Panc1 (cell line): ENCODE measurements at regions not wholly inside any gene's neighbourhood (a gene's known extent, or its start where the extent isn't known, plus 50 kb on each side); places are given as distances from the start of the nearest gene placed in this dataset.

Experiments
- POLR2AphosphoS5 ChIP-seq: IDR thresholded peaks from 2 replicates; pipeline ENCODE4 v1.6.1; 2012; ENCODE audit warnings: mild to moderate bottlenecking, low read depth, low read length, moderate library complexity
- SIN3A ChIP-seq: IDR thresholded peaks from 2 replicates; pipeline ENCODE4 v1.6.1; 2012; ENCODE audit warnings: low read depth, mild to moderate bottlenecking, low read length, moderate library complexity, borderline replicate concordance; ENCODE audit not compliant: insufficient read depth
- TCF7L2 ChIP-seq: IDR thresholded peaks from 2 replicates; pipeline ENCODE4 v1.6.1; 2011; ENCODE audit warnings: mild to moderate bottlenecking, low read depth, low read length, inconsistent platforms
- TF ChIP-seq, protein P1 (sequence below): fragments of 450-650 bp; IDR thresholded peaks from 2 replicates; pipeline ENCODE4 v1.5.1; 2017; ENCODE audit warnings: mild to moderate bottlenecking
- TF ChIP-seq, protein P2 (sequence below), 2 experiments: IDR thresholded peaks; 2 replicates each; pipeline ENCODE4 v1.6.1; 2011 to 2012; ENCODE audit warnings: low read depth in 2 of 2, control low read depth in 1 of 2, low read length in 1 of 2, mild to moderate bottlenecking in 1 of 2, moderate library complexity in 1 of 2; ENCODE audit not compliant: insufficient read depth in 1 of 2

DNA sequence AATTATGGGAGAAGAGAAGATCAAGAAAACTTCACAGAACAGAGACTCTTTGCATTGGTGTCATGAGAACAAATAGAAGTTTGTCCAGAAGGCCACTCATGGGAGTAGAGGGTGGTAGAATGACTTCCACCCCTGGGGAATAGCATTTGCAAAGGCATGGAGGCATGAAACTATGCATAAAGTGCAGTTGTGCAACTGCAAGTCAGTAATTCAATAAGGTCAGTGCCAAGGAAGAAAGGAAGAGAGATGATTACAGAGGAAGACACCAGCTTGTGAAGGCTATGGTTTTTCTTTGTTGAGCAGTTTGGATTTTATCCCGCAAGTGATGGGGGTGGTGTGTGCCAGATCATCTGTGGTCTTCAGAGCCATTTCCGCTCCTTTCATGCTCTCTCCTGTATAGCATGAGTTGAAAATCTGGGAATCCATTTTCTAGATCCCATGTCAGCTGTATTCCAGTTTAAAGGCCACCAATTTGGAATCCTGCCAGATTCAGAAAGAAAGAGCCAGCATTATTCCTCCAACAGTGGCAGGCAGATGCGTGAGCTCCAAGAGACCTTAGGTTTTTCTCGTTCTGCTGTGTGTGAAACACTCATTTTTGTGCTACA lies 67.6 kb upstream of the GRIN2B start:
- TF ChIP-seq, protein P1, sequence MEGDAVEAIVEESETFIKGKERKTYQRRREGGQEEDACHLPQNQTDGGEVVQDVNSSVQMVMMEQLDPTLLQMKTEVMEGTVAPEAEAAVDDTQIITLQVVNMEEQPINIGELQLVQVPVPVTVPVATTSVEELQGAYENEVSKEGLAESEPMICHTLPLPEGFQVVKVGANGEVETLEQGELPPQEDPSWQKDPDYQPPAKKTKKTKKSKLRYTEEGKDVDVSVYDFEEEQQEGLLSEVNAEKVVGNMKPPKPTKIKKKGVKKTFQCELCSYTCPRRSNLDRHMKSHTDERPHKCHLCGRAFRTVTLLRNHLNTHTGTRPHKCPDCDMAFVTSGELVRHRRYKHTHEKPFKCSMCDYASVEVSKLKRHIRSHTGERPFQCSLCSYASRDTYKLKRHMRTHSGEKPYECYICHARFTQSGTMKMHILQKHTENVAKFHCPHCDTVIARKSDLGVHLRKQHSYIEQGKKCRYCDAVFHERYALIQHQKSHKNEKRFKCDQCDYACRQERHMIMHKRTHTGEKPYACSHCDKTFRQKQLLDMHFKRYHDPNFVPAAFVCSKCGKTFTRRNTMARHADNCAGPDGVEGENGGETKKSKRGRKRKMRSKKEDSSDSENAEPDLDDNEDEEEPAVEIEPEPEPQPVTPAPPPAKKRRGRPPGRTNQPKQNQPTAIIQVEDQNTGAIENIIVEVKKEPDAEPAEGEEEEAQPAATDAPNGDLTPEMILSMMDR: no peak
- TF ChIP-seq POLR2AphosphoS5: no peak
- no peak for TF ChIP-seq TCF7L2
- TF ChIP-seq SIN3A: no peak
- TF ChIP-seq, protein P2, sequence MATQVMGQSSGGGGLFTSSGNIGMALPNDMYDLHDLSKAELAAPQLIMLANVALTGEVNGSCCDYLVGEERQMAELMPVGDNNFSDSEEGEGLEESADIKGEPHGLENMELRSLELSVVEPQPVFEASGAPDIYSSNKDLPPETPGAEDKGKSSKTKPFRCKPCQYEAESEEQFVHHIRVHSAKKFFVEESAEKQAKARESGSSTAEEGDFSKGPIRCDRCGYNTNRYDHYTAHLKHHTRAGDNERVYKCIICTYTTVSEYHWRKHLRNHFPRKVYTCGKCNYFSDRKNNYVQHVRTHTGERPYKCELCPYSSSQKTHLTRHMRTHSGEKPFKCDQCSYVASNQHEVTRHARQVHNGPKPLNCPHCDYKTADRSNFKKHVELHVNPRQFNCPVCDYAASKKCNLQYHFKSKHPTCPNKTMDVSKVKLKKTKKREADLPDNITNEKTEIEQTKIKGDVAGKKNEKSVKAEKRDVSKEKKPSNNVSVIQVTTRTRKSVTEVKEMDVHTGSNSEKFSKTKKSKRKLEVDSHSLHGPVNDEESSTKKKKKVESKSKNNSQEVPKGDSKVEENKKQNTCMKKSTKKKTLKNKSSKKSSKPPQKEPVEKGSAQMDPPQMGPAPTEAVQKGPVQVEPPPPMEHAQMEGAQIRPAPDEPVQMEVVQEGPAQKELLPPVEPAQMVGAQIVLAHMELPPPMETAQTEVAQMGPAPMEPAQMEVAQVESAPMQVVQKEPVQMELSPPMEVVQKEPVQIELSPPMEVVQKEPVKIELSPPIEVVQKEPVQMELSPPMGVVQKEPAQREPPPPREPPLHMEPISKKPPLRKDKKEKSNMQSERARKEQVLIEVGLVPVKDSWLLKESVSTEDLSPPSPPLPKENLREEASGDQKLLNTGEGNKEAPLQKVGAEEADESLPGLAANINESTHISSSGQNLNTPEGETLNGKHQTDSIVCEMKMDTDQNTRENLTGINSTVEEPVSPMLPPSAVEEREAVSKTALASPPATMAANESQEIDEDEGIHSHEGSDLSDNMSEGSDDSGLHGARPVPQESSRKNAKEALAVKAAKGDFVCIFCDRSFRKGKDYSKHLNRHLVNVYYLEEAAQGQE (IDR thresholded peaks at IDR 0.05; ENCODE audit: insufficient read depth in 1 of 2, low read depth in 2 of 2, low read length in 1 of 2): no peak
